GM21825 (cell line): ENCODE measurements at regions not wholly inside any gene's neighbourhood (a gene's known extent, or its start where the extent isn't known, plus 50 kb on each side); places are given as distances from the start of the nearest gene placed in this dataset.
"Not testable (repeated sequence)": the region's sequence is repeated elsewhere in the genome, so short reads cannot be mapped to it uniquely, and the experiment has no call there.

Experiments
- ATAC-seq: cut with Tn5 transposase; IDR thresholded peaks from one replicate; pipeline ENCODE4 v1.9.1; 2021; ENCODE audit warnings: mild to moderate bottlenecking, moderate library complexity; ENCODE audit not compliant: unreplicated experiment

GRCh38 chr22:23397613-23398567, 182.2 kb downstream of the IGLL1 start:
- no peak for ATAC-seq

DNA sequence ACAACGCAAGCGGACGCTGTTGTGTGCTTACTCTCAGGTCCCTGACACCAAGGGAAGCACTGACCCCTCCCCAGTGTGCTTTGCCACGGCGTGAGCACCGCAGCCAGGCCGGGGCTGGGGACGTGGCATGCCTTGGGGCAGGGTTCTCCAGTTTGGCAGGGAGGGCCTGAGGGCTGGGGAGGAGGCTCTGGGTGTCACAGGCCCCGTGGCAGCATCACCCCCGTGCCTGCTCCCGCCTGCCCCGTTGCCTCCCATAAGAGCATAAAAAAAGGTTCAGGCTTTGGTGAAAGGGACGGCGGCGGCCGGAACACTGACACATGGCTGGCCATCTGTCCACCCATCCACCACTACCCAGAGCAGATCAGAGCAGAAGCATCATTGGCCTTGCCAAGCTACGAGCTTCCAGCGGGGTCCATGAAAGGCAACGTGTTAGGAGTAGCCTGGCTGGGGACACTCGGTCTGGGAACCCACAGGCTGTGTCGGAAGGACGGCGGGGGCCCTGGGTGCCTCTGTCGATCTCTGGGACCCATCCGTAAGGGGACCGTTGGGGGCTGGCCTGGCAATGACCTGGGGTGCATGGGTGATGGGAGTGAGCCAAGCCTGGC, 183.0 kb downstream of the IGLL1 start:
- ATAC-seq: no peak

DNA sequence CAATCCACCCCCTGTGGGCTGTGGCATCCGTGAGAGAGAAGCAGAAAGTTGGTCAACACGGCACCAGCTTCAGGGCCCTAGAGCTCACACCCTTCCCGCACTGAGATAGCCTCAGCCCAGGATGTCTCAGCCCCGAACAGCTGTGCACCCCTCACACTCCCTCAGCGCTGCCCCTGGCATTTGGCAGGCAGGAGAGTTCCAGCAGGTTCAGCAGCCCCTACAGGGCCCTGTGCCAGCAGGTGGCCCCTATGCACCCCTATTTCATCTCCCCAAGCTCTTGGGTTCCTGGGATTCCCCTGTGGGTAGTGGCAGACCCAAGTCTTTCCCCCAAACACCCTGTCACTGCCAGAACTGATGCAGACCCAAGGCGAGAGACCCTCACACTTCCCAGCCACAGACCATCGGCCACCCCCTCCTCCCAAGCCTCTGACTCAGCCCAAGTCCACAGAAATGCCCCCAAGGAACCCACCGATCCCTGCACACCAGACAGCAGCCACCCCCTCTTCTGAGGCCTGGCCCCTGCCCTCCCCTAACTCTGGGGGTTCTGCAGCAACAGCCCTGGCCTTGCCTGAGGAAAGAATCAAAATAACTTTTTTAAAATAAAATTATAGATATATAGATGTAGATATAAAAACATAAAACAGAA, 183.6 kb downstream of the IGLL1 start:
- ATAC-seq: no peak

DNA sequence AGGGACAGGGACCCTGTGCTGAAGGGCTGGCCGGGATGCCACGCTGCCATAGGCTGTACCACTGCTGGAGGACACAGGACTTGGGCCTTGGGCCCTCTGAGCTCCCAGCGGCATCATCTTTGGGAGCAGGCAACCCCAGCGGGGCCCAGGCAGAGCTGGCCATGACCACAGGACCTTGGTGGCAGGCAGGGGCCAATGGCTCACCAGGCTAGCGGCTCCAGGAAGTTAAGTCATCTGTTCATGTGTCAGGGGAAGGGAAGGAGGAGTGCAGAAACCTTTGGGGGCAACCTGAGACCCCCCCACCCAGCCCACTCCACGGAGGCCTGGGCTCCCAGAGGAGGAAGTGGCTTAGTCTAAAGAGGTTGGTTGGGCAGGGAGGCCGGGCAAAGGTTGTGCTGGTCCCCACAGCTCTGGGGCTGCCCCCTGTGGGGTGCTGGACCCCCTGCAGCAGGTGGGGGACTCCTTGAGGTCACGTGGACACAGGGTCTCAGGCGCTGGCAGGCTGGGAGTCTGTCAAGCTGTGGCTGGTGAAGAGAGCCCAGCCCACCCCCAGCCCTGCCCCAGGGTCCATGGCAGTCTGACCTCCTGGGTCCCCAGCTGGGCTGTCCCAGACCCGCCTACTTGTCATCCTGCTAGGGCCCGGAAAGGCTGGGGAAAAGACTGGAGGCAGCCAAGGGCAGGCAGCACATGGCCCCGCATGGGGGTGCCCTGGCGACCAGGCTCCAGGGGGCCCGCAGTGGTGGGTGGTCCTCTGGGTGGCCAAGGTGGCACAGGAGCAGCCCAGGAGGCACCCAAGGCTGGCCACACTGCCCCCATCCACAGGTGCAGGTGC, 184.3 kb downstream of the IGLL1 start:
- no peak for ATAC-seq

- ATAC-seq: no peak
Measured at GRCh38 chr22:23394525-23395326, 185.4 kb downstream of the IGLL1 start.

DNA sequence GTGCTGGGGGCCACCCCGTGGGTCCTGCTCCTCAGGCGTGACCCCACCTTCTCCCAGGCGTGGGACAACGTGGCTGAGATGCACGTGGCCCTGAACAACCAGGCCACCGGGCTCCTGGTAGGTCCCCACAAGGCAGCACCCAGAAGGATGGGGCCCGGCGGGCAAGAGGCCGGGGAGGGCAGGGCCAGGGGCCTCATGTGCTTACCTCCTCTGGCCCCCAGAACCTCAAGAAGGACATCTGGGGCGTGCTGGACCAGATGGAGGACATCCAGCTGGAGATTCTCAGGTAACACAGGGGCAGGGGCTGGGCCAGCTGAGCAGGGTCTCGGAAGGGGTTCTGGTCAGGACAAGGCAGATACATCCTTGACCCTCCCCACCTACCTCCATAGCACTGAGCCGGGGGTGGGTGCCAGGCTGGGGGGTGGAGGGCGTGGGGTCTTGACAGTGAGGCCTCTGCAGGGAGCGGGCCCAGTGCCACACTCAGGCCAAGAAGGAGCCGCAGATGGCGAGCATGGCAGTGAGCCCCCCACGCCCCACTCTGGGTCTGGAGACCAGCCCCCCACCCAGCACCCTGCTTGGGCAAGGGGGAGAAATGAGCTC, 186.3 kb downstream of the IGLL1 start:
- ATAC-seq: no peak

DNA sequence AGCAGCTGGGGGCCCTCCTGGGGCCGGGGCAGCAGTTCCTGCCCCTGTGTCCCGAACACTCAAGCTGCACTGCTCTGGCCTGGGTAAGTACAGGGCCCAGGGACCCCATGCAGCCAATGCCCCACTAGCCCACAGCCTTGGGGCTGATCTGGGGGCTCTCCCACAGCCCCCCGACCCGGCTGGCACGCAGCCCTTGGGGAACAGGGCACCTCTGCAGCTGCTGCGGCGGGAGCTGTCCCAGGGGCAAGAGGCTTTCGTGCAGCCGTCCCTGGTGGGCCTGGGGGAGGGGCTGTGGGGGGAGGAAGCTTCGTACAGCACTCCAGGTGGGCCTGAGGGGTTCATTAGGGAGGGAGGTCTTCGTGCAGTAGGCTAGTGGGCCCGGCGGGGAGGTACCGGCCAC, 186.9 kb downstream of the IGLL1 start:
- ATAC-seq: not testable (repeated sequence)

DNA sequence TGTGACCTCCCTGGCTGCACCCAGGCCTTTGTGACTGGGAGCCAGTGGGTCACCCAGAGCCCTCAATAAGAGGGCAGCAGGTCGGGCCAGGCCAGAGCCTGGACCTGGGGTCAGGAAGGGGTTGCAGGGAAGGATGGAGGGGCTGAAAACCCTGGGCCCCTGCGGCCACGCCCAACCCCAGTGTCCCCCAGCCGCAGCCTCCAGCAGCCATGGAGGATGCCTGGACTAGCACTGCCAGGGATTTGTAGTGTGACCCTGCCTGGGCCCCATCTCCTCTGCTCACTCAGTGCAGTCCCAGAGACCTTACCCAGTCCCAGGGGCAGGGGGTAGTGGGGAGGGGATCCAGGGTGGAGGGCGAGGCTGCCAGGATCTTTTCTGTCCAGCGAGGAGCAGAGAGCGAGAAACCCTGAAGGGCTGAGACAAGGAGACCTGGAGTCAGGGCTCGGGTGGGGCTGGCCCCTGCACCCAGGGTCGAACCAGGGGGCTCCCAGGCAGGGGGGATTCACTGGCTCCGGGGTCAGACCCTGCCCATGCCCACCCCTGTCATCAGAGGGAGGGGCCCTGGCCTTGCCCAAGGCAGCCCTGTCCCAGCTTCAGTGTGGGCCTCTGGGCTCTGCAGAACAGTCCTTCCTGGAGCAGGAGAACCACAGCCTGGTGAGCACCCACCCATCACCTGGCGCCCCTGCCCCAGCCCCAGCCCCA, 187.5 kb downstream of the IGLL1 start:
- ATAC-seq: no peak

DNA sequence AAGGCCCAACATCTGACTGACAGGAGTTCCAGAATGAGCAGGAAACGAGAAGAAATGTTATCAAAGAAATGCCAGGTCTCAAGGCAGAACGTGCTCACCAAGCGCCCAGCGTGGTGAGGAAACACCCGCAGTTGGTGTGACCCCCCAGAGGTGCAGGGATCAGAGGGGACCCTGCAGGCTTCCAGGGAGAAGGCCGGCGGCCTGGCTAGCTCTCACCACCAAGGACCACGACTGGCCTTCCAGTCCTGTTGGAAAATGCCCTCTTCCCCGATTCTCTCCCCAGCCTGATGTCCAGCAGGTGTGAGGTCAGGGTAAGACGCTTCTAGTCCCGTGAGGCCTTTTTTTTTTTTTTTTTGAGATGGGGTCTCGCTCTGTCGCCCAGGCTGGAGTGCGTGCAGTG, 189.1 kb downstream of the IGLL1 start:
- ATAC-seq: no peak

GRCh38 chr22:23389271-23390071, 190.6 kb downstream of the IGLL1 start:
- no peak for ATAC-seq

DNA sequence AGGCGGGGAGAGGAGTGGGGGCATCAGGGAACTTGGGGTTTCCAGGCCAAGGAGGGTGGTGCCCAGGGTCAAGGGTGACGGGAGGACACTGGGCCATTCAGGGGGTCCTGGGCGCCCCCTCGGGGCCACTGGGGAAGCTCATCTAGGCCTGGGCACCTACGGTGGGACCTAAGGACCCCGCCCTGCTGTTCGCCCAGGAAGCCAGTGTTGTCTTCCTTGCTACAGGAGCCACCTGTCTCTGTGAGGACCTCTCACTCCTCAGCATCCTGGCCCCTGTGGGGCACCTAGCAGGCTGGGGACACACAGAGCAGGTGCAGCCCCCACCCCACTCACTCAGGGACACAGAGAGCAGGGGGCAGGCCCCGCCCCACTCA, 191.6 kb downstream of the IGLL1 start:
- no peak for ATAC-seq

GRCh38 chr22:23387827-23388516, 192.1 kb downstream of the IGLL1 start:
- ATAC-seq: no peak

GRCh38 chr22:23386822-23387580, 193.1 kb downstream of the IGLL1 start:
- no peak for ATAC-seq

DNA sequence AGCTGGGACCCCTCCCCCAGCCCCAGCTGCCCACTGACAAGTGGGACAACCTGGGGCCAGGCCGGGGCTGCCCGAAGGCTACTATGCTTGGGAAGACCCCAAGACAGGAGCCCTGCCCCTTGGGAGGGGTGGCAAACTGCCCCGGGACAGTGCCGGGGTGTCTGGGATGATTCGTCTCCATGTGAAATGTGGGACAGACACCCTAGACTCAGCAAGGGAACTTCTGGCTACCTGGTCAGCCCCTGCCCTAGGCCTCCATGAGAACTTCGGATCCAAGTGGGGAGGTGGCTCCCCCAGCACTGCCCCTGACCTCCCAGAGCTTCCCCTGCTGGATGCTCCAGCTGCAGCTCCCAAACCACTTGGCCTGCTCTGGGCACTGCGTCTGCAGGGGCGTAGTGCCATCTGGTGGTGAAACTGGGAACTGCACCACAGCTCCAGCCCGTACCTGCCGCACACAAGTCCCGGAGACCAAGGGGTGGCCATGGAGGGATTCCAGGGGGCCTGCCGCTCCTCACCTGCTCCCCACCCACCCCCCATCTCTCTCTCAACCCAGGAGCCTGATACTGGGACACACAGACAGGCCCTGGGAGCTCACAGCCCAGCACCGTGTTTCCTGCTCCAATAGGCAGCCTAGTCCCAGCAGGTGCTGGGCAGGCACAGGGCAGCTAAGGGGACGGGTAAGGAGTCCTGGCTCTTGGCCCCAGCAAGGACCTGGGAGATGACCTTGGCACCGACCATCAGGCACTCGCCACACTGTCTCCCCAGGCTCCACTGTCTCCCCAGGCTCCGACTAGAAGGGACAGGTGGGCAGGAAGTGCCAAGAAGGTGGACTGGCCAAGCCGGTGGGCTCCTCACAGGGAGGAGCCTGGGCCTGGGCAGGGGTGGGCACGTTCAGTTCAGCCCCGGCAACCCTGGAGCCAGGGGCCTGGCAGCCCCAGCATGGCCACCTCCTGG, 194.1 kb downstream of the IGLL1 start:
- ATAC-seq: no peak

- ATAC-seq: no peak
Measured at GRCh38 chr22:23384923-23385677, 195.0 kb downstream of the IGLL1 start.
